IPS-18c (cell line): ENCODE measurements at regions not wholly inside any gene's neighbourhood (a gene's known extent, or its start where the extent isn't known, plus 50 kb on each side); places are given as distances from the start of the nearest gene placed in this dataset.
"Not testable (repeated sequence)": the region's sequence is repeated elsewhere in the genome, so short reads cannot be mapped to it uniquely, and the experiment has no call there.

Experiments used
- H3K4me3 ChIP-seq: 2 replicates; pipeline ENCODE4 v1.7.0; 2013; ENCODE audit warnings: low read depth, mild to moderate bottlenecking, low read length, moderate library complexity; ENCODE audit not compliant: insufficient read depth
- H3K9me3 ChIP-seq: one replicate; pipeline ENCODE4 v1.6.1; 2013; ENCODE audit warnings: mild to moderate bottlenecking, low read length, moderate library complexity; ENCODE audit not compliant: control insufficient read depth, insufficient read depth

DNA sequence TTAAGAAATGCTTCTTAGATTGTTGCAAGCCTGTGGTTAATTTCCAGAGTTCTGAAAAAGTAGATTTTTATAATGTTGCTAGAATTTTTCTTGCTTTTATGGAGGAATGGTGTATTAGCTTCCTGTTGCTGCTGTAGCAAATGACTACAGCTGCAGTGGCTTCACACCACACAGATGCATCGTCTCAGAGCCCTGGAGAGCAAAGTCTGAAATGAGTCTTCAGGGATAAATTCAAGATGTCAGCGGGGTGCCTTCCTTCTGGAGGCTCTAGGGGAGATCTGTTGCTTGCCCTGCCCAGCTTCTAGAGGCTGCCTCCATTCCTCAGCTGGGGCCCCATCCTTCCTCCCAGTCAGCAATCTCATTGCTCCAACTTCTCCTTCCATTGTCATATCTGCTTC is 187.8 kb downstream of the ZNF516 start:
- no peak overlapping the region for H3K4me3 ChIP-seq
- H3K9me3 ChIP-seq: no peaks in the 10 kb centered on the region

DNA sequence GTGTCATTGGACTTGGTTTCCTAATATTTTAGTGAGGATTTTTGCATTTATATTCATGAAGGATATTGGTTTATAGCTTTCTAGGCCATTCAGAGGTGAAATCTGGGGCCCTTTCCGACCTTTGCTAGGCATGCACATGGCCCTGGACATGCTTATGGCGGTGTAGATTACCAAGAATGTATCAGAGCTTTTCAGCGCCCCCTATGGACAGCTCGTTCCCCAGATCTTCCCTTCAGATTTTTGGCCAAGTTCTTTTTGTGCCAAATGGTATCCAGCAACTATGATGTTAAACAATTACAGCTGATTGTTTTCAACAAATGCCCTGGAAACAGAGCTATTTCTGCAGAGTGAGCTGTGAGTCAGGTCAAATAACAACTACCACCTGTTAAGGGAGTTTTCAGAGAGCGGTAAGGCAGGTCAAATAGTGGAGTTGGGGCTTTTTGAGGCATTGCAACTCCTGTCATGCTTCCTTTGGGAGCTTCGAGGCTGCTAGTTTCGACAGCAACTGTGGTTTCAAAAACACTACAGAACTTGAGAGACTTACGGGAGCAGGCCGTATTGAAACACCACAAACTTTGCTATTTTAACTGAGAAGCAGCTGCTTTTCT is 188.3 kb downstream of the ZNF516 start:
- H3K9me3 ChIP-seq: no peaks in the 10 kb centered on the region
- no peak overlapping the region for H3K4me3 ChIP-seq

- Histone ChIP-seq H3K4me3 (no peak overlapping the region), H3K9me3 (no peaks in the 10 kb centered on the region)
These were observed 209.2 kb downstream of the ZNF516 start for GRCh38 chr18:76285866-76286265.

DNA sequence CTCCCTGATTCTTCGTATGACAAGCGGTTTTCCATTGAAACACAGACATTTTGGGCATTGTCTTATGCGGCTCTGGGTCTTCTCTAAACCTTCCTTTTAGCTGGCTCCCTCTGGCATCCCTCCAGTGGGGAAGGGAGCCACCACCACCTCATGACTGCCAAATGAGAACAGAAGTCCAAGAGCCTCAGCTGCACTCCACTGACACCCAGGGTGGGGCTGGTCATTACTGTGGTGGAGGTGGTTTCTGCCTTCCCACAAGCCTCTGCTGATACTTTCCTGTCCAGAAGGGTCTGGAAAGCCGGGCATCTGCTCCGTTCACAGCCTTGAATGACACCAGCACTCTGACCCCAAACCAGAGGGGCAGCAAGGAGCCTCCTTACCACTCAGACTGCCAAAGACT is 213.5 kb downstream of the ZNF516 start:
- Histone ChIP-seq H3K4me3 (no peak overlapping the region), H3K9me3 (no peaks in the 10 kb centered on the region)

GRCh38 chr18:76277801-76278200 is 217.2 kb downstream of the ZNF516 start:
- H3K9me3 ChIP-seq: no peaks in the 10 kb centered on the region
- H3K4me3 ChIP-seq: no peak overlapping the region

DNA sequence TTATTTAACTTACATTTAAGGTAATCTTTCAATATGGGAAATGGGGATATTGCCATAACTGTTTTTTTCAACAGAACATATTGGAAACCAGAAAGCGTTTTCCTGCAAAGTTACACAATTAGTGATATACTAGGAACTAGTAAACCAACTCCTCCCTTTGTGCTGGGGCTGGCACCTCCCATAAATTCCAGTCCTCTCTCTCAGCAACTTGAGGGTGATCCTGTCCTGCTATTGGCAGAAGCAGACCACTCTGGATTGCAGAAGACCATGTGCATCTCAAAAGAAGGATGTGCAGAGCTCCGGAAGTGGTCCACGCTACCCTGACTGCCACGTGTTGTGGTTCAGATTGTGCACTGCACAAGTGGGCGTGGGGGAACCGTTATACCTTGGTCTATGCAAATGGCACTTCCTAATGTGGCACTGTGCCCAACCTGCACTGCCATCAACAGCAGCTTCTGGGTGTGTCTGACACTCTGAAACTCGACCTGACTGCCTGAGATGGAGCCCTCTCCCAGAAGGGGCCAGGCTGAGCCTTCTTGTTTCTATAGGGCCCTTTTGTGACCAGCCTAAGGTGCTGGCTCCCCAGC is 219.2 kb downstream of the ZNF516 start:
- Histone ChIP-seq H3K4me3 (no peak overlapping the region), H3K9me3 (no peaks in the 10 kb centered on the region)

DNA sequence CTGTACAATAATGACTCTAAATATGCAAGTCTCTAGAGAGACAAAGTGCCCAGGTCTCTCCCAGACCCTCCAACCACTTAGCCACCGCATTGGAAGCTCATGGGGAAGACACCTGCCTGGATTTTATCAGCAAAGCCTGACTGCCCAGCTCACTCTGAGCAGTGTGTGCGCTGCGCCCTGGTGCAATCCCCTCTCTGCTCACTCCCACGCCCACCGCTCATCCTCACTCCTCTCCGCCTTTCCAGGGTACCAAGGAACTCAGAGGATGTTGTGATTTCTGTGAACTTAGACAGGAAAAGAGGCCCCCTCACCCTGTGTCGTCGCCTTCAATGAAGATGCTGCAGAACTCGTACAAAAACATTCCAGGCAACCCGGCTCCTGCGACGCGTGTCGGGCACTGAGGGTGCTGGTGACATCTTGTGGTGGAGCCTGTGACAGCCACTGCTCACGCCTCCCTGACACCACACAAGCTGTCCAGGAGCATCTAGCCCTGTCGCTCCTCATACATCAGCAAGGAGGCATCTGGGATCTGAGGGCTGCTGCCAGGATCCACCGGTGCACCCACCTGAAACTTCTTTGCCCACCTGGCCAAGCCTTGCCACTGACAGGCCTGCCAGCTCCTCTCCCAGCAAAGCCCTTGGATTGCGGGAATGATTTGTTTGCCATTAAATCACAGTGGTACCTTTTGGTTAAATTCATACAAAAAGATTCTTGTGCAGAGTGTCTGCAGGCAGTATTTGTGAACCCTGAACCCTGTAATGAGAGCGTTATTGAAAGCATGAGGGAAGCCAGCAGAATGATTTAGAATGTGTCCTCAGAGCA is 220.4 kb downstream of the ZNF516 start:
- H3K9me3 ChIP-seq: no peaks in the 10 kb centered on the region
- H3K4me3 ChIP-seq: no peak overlapping the region

- no peak overlapping the region for H3K4me3 ChIP-seq
- H3K9me3 ChIP-seq: no peaks in the 10 kb centered on the region
These were observed 221.1 kb downstream of the ZNF516 start for GRCh38 chr18:76273956-76274355.

DNA sequence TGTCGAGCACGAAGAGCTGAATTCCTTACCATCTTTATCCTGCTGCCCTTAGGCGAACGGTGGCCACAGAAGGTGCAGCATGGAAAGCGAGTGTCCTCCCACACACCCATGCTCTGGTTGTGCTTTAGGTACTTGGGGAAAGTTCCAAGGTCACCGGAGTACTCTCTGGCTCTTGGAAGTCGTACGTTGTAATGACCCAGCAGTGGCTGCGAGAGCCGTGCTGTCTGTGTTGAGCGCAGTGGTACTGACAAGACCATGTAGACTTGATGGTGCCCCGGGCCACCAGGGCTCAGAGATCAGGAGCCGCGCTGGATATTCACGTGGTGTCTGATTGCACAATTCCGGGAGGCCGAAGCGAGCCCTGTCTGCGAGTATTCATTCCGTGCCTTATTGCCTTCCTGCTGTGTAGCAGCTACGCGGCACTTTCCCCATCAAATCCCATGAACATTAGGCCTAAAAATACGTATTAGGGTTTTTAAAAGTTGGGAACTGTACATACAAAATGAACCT is 222.0 kb downstream of the ZNF516 start:
- H3K4me3 ChIP-seq: no peak overlapping the region
- no peaks in the 10 kb centered on the region for H3K9me3 ChIP-seq

GRCh38 chr18:76267423-76267822 is 227.6 kb downstream of the ZNF516 start:
- H3K4me3 ChIP-seq, H3K9me3 ChIP-seq: not testable (repeated sequence)

GRCh38 chr18:76266236-76266991 is 228.6 kb downstream of the ZNF516 start:
- Histone ChIP-seq H3K9me3 (no peaks in the 10 kb centered on the region), H3K4me3 (no peak overlapping the region)

- H3K4me3 ChIP-seq: no peak overlapping the region
- H3K9me3 ChIP-seq: no peaks in the 10 kb centered on the region
These were observed 229.4 kb downstream of the ZNF516 start for GRCh38 chr18:76265497-76266235.

DNA sequence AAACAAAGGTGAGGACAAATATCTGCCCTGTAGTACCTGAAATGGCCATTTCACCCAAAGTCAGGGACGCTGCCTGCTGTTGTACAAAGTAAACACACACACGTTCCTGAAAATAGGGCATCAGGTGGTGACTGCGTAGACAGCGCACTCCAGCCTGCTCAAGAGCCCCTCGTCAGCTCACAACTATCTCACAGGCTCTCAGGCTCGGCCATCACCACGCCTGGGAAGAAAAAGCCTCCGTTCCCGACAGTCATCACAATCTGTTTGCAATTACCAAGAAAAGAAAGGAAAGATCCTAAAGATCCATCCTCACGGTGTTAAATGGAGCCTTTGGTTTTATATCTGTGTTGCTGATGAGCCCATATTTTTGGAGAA is 230.2 kb downstream of the ZNF516 start:
- no peak overlapping the region for H3K4me3 ChIP-seq
- no peaks in the 10 kb centered on the region for H3K9me3 ChIP-seq

DNA sequence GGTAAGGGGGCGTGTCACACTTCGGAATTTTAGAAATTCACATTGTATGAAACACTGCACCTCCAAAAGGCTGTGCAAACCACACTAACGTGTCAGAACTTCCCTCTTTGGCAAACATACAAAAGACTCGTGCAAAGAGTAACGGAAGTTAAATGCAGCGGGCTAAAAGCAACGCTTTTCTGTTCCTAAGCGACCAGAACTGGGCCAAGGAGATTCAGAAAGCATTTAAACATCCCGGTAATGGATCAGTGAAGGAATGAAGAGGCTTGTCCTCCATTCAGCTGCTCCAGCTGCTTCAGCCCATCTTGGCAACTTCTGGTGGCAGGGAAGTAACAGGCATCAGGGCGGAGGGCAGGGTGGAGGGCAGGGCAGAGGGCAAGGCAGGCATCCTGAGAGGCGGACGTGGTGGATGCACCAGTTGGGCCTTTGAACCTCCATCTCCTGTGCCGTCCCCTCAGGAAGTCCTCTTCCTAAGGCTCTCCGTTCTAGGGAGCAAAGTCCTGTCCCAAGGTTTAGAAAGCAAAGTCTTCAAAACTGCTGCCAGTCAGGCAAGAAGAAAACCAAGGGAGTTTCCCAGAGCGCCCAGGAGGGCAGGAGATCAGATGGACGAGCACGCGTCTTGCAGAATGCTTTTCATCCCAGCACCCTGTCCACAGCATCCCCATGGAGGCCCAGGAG is 230.7 kb downstream of the ZNF516 start:
- Histone ChIP-seq H3K9me3 (no peaks in the 10 kb centered on the region), H3K4me3 (no peak overlapping the region)

- Histone ChIP-seq H3K9me3 (no peaks in the 10 kb centered on the region), H3K4me3 (no peak overlapping the region)
These were observed 231.7 kb downstream of the ZNF516 start for GRCh38 chr18:76263046-76264005.
